HCT116 (cell line): ENCODE measurements at regions not wholly inside any gene's neighbourhood (a gene's known extent, or its start where the extent isn't known, plus 50 kb on each side); places are given as distances from the start of the nearest gene placed in this dataset.

Source experiments
- ATF3 ChIP-seq: IDR thresholded peaks from 2 replicates; pipeline ENCODE4 v1.6.1; 2012
- CEBPB ChIP-seq: IDR thresholded peaks from 2 replicates; pipeline ENCODE4 v1.6.1; 2012; ENCODE audit warnings: low read depth
- CTCF ChIP-seq, 3 experiments: fragments of 200-600 bp in 1 of 3; sonication (generic) in 1 of 3; IDR thresholded peaks in 2 of 3; conservative IDR thresholded peaks in 1 of 3; 2 replicates each; pipeline ENCODE4 v1.5.1; 2012 to 2017; ENCODE audit warnings: low read depth in 2 of 3, low read length in 2 of 3, antibody characterized with exemption in 1 of 3, borderline replicate concordance in 1 of 3, control low read depth in 1 of 3, mild to moderate bottlenecking in 1 of 3, mixed read lengths in 1 of 3, mixed run types in 1 of 3, moderate library complexity in 1 of 3; ENCODE audit not compliant: insufficient read depth in 1 of 3
- EZH2 ChIP-seq: fragments of 200-600 bp; sonication (generic); IDR thresholded peaks from 2 replicates; pipeline ENCODE4 v1.6.1; 2017; ENCODE audit warnings: antibody characterized with exemption, mixed run types
- MAX ChIP-seq: IDR thresholded peaks from 2 replicates; pipeline ENCODE4 v1.6.1; 2012
- POLR2AphosphoS5 ChIP-seq: IDR thresholded peaks from 2 replicates; pipeline ENCODE4 v1.6.1; 2011; ENCODE audit warnings: mild to moderate bottlenecking, low read depth, low read length, moderate library complexity
- RAD21 ChIP-seq: IDR thresholded peaks from 2 replicates; pipeline ENCODE4 v1.6.1; 2012; ENCODE audit warnings: low read depth, mild to moderate bottlenecking
- SP1 ChIP-seq: IDR thresholded peaks from 2 replicates; pipeline ENCODE4 v1.6.1; 2012; ENCODE audit warnings: low read depth
- TCF7L2 ChIP-seq: IDR thresholded peaks from 2 replicates; pipeline ENCODE4 v1.7.0; 2011; ENCODE audit warnings: borderline replicate concordance, inconsistent platforms; ENCODE audit not compliant: insufficient read depth, insufficient read length; ENCODE audit errors: extremely low read depth
- ZBTB33 ChIP-seq: IDR thresholded peaks from 2 replicates; pipeline ENCODE4 v1.6.1; 2011; ENCODE audit warnings: mild to moderate bottlenecking, low read length, moderate library complexity; ENCODE audit not compliant: insufficient replicate concordance; ENCODE audit errors: extremely low read depth

- TF ChIP-seq CTCF (IDR thresholded peaks at IDR 0.05 in 2 of 3, conservative IDR thresholded peaks at IDR 0.05 in 1 of 3; ENCODE audit: borderline replicate concordance in 1 of 3, insufficient read depth in 1 of 3, low read depth in 2 of 3, low read length in 2 of 3): no peak
- no peak for TF ChIP-seq POLR2AphosphoS5
- no peak for TF ChIP-seq CEBPB
- TF ChIP-seq TCF7L2: no peak
- TF ChIP-seq EZH2: no peak
- no peak for TF ChIP-seq MAX
- no peak for TF ChIP-seq ATF3
- no peak for TF ChIP-seq SP1
- no peak for TF ChIP-seq ZBTB33
- TF ChIP-seq RAD21: no peak
These were observed 62.1 kb upstream of the RIPOR2 start (continued) for GRCh38 chr6:24997905-24998304.
